MCF 10A (cell line): ENCODE measurements at regions not wholly inside any gene's neighbourhood (a gene's known extent, or its start where the extent isn't known, plus 50 kb on each side); places are given as distances from the start of the nearest gene placed in this dataset.

Experiments
- BruUV-seq: library from RNA; stranded (reverse); fragments of 400-500 nt; replicated peaks from 2 replicates; lab custom pipeline; 2021; lab: Mats Ljungman, UMichigan
- CTCF ChIA-PET: fragments of 300-600 bp; sonication (Branson Sonifier 250); formaldehyde crosslinking; extraction: SDS; loops from one replicate; lab custom pipeline; 2021; ENCODE audit warnings: antibody characterized with exemption, inconsistent platforms; lab: Yijun Ruan, JAX
- POLR2A ChIA-PET: fragments of 300-600, 350-650 bp; sonication (Branson Sonifier 250); formaldehyde crosslinking; extraction: SDS; loops from one replicate; lab custom pipeline; 2020; ENCODE audit warnings: antibody characterized with exemption, inconsistent platforms; lab: Yijun Ruan, JAX
- DNase-seq: peaks from one replicate; pipeline ENCODE4 v3.0.0-alpha.2; 2018; ENCODE audit not compliant: unreplicated experiment
- H3K27ac Mint-ChIP-seq: one replicate; pipeline ENCODE4 v1.8.0; 2022; ENCODE audit warnings: mild to moderate bottlenecking, low read depth, mixed read lengths; ENCODE audit not compliant: unreplicated experiment
- H3K27me3 Mint-ChIP-seq: one replicate; pipeline ENCODE4 v1.8.0; 2022; ENCODE audit warnings: mixed read lengths; ENCODE audit not compliant: insufficient read depth, unreplicated experiment
- H3K36me3 Mint-ChIP-seq: one replicate; pipeline ENCODE4 v1.8.0; 2022; ENCODE audit warnings: mild to moderate bottlenecking, moderate library complexity, mixed read lengths; ENCODE audit not compliant: insufficient read depth, unreplicated experiment
- H3K4me1 Mint-ChIP-seq: one replicate; pipeline ENCODE4 v1.8.0; 2022; ENCODE audit warnings: mixed read lengths; ENCODE audit not compliant: insufficient read depth, unreplicated experiment
- H3K4me3 Mint-ChIP-seq: one replicate; pipeline ENCODE4 v1.8.0; 2022; ENCODE audit warnings: mild to moderate bottlenecking, moderate library complexity, mixed read lengths; ENCODE audit not compliant: unreplicated experiment
- H3K9me3 Mint-ChIP-seq: one replicate; pipeline ENCODE4 v1.8.0; 2022; ENCODE audit warnings: mixed read lengths; ENCODE audit not compliant: unreplicated experiment
- CTCF ChIP-seq: fragments of 200-600 bp; IDR thresholded peaks from one replicate; pipeline ENCODE4 v1.8.0; 2022; ENCODE audit warnings: antibody characterized with exemption, mild to moderate bottlenecking; ENCODE audit not compliant: unreplicated experiment
- intact Hi-C: fragments of 100-400 bp; cut with micrococcal nuclease; formaldehyde crosslinking; loops from 2 replicates; pipeline ENCODE4 v1.14.1; 2022

DNA sequence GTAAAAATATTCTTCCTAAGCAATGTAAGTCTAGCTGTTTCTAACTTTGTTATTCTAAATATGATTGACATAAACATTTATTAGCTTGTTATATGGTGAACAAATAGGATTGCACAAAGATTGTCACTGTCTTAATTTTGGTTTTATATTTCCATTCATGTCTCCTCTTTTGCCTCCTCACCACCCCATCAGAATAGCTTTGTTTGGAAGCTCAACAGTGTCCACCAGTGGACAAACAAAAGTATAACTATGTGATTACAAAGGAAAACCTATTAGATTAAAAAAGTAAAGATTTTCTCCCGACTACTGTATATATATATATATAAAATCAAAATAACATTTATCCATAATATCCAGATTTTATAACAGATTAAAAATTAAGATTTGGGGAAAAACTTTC, 468.2 kb downstream of the ZIC3 start:
- peaks cover 14% of the 10 kb centered on the region for H3K9me3 Mint-ChIP-seq
- H3K4me3 Mint-ChIP-seq = no peak overlapping the region
- TF ChIP-seq CTCF = no peak
- no peaks in the 10 kb centered on the region for H3K36me3 Mint-ChIP-seq
- peak; percentile 18 for DNase-seq
- no peaks in the 10 kb centered on the region for H3K4me1 Mint-ChIP-seq
- ChIA-PET POLR2A (no interaction called here), CTCF (interaction anchor here (0.6 to 2.5 kb wide), 9 partner anchors 8 to 1999 kb away, joined by 3 to 10 read pairs (median 3); no protein-coding TSS in a partner anchor)
- BruUV-seq = no TSS peak
- no peak overlapping the region for H3K27ac Mint-ChIP-seq
- no peaks in the 10 kb centered on the region for H3K27me3 Mint-ChIP-seq
- intact Hi-C loops = loop anchor here (2.0 kb wide), 1 partner anchor 1079 kb away; no protein-coding TSS in a partner anchor

DNA sequence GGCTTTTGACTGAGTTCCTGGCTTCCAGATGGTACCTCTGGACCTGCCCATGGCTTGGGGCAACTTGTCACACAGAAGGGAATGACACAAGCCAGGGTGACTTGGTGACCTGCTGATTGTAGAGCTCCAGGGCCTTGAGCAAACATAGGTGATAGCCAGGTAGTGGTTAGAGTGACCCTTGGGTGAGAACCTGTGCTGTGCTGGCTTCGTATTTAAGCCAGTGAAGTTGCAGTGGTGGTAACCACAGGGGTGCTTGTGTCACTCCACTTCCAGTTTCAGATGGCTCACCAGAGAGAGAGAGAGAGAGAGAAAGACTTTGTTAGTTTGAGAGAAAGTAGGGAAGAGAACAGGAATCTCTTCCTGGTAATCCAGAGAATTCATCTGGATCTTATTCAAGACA, 471.6 kb downstream of the ZIC3 start:
- ChIA-PET CTCF (no interaction called here), POLR2A (no interaction called here)
- intact Hi-C loops = no loop called here
- Mint-ChIP-seq H3K27me3 (no peaks in the 10 kb centered on the region), H3K27ac (no peak overlapping the region), H3K9me3 (peaks cover 25% of the 10 kb centered on the region), H3K36me3 (no peaks in the 10 kb centered on the region), H3K4me1 (no peaks in the 10 kb centered on the region), H3K4me3 (no peak overlapping the region)
- no peak for DNase-seq
- no peak for TF ChIP-seq CTCF
- no TSS peak for BruUV-seq

DNA sequence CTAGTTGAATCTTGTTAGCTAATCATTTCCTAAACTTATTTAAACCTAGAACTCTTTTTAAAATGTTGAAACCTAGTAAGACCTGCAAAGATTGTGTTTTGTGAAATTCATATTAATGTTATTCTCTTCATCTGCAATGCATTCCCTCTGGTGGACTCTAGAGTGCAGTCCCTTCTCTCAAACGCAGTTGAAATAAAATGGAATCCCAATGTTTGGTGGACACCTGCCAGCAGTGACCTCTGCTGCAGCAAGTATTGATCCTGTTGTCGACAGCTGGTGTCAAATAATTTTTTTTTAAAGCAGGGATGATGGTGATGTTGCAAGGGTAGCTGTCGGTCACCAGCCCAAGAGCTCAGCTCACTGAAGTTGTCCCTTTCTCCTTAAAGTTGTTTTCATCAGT, 492.0 kb downstream of the ZIC3 start:
- BruUV-seq = no TSS peak
- Mint-ChIP-seq H3K4me3 (no peak overlapping the region), H3K4me1 (no peaks in the 10 kb centered on the region), H3K27me3 (no peaks in the 10 kb centered on the region), H3K27ac (no peak overlapping the region), H3K9me3 (no peaks in the 10 kb centered on the region), H3K36me3 (no peaks in the 10 kb centered on the region)
- intact Hi-C loops = no loop called here
- no peak for DNase-seq
- ChIA-PET POLR2A (no interaction called here), CTCF (no interaction called here)
- no peak for TF ChIP-seq CTCF

- no peak for TF ChIP-seq CTCF
- no peaks in the 10 kb centered on the region for H3K36me3 Mint-ChIP-seq
- H3K4me1 Mint-ChIP-seq = no peaks in the 10 kb centered on the region
- no TSS peak for BruUV-seq
- H3K27me3 Mint-ChIP-seq = no peaks in the 10 kb centered on the region
- intact Hi-C loops = no loop called here
- ChIA-PET CTCF (no interaction called here), POLR2A (no interaction called here)
- no peak for DNase-seq
- no peak overlapping the region for H3K27ac Mint-ChIP-seq
- H3K9me3 Mint-ChIP-seq = no peaks in the 10 kb centered on the region
- H3K4me3 Mint-ChIP-seq = no peak overlapping the region
Measured at GRCh38 chrX:138058931-138059330, 493.0 kb downstream of the ZIC3 start.
